GM12865 (cell line): ENCODE measurements at regions not wholly inside any gene's neighbourhood (a gene's known extent, or its start where the extent isn't known, plus 50 kb on each side); places are given as distances from the start of the nearest gene placed in this dataset.
A peak's percentile ranks its signal among the peaks of the same experiment; 100 is the strongest.

ENCODE experiments used
- DNase-seq: peaks from one replicate; pipeline ENCODE4 v3.0.0; 2010; ENCODE audit warnings: low read depth
- H3K4me3 ChIP-seq: 2 replicates; pipeline ENCODE4 v1.5.1; 2011; ENCODE audit warnings: mild to moderate bottlenecking, low read depth, low read length, control low read depth
- CTCF ChIP-seq: IDR thresholded peaks from 2 replicates; pipeline ENCODE4 v1.5.1; 2011; ENCODE audit warnings: low read length, control low read depth, low read depth, inconsistent platforms; ENCODE audit not compliant: insufficient read depth; ENCODE audit errors: missing control alignments

DNA sequence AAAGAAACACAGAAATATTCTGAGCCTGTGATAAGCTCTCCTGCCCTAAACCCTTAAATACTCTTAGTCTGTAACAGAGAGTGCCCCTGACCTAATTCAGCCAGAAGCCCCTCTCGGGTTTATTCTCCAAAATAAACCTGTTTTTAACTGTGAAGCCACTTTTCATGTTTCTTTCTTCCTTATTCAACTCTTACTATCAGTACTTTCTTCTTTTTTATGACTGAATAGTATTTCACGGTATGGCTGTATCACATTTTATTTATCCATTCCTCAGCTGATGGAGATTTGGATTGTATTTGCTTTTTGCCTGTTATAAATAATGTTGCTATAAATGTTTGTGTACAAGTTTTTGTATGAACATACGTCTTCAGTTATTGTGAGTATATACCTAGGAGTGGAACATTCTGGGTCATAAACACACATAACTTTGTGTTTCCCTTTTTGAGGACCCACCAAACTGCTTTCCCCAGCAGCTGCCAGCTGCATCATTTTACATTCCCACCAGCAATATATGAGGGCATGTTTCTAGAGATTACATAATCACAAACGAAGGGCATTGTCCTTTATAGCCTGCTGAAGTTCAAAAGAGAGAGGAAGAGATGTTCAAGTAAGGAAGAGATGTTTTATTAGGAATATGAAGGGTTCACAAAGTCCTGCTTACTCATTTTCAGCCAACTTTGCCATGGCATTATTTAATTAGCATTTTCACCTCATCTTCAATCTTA, 199.4 kb upstream of the NUDT4 start:
- no peak for DNase-seq
- no peak for TF ChIP-seq CTCF
- H3K4me3 ChIP-seq: no peak overlapping the region

DNA sequence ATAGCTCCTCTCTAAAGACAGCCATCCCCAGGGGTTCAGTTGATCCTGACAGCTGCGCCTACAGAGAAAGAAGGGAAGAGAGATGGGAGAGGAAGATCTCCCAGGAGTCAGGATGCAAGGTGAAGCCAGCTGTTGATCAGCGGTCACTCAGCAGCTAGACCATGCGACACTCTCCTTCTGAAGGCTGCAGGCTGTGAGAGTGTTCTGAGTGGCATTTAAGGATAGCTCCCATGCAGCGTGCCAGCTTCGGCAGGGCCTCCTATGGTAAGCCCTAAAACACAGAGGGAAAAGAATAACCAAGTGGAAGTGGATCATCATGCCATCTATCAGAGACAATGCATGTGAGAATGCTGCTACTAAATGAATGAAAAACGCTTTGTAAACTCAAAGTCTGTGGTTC, 197.9 kb upstream of the NUDT4 start:
- no peak overlapping the region for H3K4me3 ChIP-seq
- no peak for TF ChIP-seq CTCF
- no peak for DNase-seq

- no peak for TF ChIP-seq CTCF
- DNase-seq: no peak
- H3K4me3 ChIP-seq: no peak overlapping the region
These were observed 197.2 kb upstream of the NUDT4 start for GRCh38 chr12:93180566-93180965.

- no peak for DNase-seq
- no peak for TF ChIP-seq CTCF
- H3K4me3 ChIP-seq: no peak overlapping the region
These were observed 196.2 kb upstream of the NUDT4 start for GRCh38 chr12:93181409-93181965.

DNA sequence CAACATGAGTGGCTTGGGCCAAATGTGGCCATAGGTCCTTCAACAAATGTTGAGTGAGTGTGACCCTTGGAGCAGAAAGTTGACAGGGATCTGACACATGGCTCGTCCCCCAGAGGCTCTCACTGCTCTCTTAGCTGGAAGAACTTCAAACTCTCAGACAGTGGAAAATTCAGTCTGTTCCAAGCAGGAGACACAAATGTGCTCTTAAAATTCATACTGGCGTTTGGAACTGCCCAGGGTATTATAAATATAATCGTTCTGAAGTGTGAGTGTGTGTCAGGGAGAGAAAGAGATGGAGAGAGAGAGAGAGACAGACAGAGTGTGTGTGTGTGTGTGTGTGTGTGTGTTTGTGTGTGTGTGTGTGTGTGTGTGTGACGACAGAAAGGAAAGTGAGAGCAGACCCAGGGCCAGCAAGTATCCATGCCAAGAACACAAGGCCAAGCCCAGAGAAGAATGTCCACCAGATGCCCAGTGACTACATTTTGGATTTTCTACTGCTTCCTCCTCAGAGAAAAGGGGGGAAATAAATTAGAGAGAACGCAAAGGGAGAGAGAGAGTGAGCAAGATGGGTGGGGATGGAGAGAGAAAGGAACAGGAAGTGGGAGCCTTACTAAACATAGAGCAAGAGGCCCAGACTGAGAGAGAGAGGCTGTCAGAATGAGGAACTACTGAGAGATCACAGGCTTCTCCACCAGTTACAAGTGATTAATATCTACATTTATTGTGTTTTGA, 193.6 kb upstream of the NUDT4 start:
- no peak for TF ChIP-seq CTCF
- DNase-seq: peak; percentile 81
- peak overlapping the region; percentile 0; the same call in 1 of the 2 replicates for H3K4me3 ChIP-seq

DNA sequence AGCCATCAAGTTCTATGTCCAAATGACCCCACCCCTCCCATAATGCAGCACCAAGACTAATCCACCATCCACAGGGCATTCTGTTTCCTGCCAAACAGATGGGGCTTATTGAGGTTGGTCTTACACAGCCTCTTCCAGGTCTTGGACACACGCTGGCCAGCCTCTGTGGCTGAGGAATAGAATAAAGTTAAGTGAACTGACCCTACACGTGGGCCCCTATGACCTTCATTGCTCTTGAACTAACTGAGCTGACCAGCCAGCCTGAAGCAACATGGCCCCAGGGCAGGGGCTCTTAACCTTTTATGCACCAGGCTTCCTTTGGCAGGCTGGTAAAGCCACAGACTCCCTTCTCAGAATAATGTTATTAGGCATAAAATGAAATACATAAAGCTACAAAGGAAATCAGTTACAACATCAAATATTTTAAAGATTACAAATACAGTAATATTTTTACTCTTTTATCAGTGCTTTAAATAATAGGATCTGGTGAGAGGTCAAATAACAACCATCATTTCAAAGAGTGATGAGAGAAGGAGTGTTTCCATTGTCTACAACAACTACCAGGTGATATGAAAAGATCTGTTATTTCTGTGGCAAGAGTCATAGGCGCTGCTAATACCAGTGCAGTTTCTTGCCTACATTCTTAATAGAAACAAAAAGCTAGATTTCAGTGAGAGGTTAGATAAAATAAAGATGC, 192.9 kb upstream of the NUDT4 start:
- no peak overlapping the region for H3K4me3 ChIP-seq
- no peak for DNase-seq
- no peak for TF ChIP-seq CTCF
